Ecto neural progenitor cell (in vitro differentiated cells): ENCODE measurements at regions not wholly inside any gene's neighbourhood (a gene's known extent, or its start where the extent isn't known, plus 50 kb on each side); places are given as distances from the start of the nearest gene placed in this dataset.

Experiments
- DNase-seq: peaks from one replicate; pipeline ENCODE4 v3.0.0-alpha.2; 2018; ENCODE audit warnings: low spot score

DNA sequence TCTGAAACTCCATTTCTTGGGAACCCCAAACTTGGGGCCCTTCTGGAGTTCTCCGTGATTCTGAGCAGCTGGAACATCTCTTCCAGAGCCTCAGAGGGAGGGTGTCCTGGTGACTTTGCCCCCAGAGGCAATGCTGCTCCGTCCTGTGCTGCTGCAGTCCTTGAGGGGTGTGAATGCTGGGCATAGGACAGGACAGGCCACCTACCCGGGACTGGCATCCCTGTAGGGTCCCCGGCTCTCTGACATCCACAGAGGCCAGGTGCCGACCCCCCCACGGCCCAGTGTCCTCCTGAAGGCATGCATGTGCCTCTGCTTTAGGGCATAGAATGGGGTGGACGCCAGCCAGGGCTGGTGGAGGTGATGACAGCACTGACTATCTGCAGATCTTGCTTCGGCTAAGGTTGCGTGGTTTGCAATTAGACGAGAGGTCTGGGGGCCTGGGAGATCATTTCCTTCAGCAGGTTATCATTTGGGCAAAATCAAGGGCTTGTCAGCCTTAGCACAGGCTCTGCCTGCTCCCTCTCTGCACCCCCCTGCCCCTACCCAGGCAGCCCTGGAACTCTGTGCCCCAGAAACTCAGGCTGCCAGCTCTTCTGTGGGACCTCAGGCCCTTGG is 136.9 kb upstream of the GPR26 start:
- DNase-seq: no peak

DNA sequence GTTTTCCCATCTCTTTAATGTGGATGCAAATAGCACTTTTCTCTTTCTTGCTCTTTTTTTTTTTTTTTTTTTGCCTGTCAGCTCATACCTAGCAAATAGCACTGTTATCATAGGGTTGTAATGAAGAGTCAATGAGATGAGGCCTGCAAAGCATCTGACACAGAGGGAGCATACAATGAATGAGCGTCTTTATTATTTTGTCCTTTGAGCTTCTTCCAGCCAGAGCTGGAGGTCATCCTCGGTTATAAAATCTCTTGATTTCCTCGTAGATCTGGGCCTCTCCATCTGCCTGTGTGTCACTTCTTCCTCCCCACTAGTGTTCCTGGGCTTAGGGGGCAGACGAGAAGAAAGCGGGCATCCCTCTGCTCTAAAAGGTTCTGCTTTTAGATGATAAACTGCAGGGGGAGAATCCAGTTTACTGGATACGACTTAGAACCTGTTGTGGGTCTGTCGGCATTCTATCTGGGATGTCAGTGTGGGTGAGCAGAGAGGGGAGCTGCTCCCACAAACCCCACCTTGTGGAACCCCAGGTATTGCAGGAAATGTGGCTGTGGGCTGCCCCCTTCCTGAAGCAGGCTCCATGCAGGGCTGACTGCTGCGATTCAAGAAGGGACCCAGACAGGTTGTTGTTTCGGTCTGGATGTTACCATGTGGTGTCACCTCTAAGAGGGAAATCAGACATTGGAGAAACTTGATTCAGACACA is 135.8 kb upstream of the GPR26 start:
- DNase-seq: no peak

DNA sequence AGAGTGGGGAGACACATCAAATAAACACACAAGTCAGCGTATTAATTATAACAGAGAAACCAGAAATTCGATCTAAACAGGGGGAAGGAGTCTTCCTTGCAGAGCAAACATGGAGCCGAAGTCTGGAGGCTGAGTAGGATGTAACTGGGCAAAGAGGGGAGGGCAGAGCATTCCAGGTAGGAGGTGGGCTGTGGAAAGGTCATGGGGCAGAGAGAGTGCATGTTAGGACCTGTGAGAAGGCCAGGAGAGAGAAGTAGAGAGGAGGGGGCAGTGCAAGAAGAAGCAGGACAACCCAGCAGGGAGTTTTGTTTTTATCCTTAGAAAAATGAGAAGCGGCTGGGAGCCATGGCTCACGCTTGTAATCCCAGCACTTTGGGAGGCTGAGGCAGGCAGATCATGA is 130.8 kb upstream of the GPR26 start:
- no peak for DNase-seq

DNA sequence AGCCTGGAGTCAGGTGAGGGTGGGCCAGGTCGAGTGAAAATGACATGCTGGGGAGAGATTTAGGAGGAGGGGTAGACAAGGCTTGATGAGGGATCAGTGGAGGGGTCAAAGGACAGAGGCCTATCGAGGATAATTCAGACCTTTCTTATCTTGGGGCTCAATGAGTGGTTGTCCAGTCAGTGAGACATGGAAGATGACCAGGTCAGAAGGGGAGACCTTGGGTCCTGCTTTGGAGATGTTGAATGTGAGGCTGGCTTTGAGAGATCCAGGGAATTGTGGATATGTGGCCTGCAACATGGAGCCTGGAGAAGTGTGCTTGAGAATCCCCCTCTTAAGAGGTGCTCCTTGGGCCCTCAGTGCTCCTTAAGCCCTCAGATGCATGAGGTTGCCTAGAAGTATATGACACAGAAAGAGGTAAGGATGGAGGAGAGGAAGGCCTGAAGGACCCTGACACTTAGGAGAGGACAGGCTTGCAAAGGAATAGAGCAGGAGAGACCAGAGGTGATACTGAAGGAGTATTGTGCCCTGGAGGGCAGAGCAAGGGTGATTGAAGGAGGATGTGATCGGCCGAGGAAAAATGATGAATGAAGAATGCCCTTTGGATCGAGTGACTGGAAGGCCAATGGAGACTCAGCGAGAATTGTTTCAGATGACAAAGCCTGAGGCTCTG is 129.8 kb upstream of the GPR26 start:
- DNase-seq: no peak

DNA sequence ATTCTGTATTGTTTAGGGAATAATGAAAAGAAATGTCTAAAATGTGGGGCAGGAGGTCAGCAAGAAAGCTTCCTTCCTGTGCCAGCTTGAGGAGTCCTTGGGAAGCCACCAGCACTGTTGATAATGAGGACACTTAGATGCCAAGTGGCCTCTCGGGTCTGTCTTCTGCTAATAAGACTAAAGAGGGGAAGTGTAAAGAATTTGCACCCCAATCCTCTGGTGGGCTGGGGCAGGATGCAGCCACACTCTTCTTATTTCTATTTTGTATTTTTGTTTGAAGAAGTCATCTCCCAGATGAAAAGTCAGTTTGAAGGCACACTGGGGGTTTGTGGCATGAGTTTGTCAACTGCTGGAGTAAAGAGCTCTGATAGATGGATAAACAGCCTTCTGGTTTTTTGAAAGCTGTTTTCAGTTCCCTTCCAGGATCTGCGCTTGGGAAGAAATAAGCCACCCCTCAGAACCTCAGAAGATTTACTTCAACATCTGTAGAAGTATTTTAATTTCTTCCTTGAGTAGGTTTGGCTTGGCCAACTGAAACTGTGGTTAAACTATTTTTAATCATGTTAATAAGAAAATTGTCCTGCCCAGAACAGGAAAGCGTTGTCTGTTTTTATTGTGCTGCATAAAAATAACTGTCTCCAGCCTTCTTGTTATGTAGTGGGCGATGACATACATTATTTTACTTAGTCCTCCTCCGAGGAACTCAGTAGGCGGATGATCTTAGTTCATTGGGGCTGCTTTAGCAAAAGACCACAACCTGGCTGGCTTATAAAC is 128.8 kb upstream of the GPR26 start:
- no peak for DNase-seq

DNA sequence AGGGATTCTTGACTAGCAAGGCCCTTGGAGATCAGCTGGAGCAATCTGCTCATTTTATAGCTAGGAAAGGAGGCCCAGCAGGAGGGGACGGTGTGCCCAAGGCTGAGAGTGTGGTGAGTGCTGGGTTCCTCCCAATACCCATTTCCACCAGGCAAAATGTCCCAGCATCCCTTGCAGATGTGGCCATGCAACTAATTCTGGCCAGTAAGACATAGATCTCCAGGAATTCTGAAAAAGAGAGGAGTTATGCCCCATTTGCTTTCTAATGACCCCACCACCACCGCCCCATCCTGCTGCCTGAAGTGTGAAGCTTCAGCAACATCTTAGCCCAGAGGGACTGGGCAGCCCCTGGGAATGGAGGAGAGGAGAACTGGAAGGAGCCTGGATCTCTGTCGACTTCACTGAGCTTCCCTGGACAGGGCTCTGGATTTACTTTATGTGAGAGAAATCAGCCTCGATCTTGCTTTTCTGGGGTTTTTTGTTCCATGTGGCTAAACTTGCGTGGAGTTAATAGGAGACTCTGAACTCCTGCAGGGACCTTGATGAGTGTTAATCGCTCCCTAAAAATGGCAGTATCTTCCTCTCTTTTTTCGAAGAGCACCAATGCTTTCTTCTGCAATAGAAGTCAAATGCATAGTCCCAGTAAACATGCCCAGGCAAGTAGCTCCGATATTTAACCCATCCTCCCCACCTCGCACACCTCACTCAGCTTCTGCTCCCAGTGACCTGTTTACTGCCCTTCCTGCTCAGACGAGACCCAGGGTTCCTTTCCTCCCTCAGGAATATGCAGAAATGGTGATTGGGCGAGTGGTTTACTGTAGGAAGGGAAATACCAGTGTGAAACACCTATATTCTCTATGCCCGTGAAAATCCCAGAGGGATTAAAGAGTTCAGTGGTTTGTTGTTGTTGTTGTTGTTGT is 127.5 kb upstream of the GPR26 start:
- DNase-seq: no peak

DNA sequence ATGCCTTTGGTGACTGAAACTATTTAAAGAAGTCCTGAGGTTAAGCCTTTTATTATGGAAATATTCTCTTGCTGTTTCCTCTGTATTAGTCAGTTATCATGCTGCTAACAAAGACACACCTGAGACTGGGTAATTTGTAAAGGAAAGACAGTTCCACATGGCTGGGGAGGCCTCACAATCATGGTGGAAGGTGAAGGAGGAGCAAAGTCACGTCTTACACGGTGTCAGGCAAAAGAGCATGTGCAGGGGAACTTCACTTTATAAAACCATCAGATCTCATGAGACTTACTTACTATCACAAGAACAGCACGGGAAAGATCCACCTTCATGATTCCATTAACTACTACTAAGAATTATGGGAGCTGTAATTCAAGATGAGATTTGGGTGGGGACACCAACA is 121.2 kb upstream of the GPR26 start:
- no peak for DNase-seq

DNA sequence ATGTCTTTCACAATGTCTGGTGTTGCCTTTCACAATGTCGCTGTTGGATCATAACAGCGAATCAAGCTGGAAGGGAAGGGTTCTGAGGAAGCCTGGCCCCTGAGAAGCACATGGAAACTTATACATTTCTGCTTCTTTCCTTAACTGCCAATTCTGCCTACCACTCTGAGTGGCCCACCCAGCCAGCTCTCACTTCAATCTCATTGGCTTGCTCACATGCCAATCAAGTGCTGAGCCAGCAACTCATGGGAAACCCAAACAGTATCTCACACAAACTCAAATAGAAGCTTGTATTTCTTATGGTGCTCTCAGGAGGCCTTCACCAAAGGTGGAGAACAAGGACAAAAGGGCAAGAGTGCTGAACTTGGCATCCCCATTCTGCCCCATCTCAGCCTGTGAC is 117.4 kb upstream of the GPR26 start:
- no peak for DNase-seq

DNA sequence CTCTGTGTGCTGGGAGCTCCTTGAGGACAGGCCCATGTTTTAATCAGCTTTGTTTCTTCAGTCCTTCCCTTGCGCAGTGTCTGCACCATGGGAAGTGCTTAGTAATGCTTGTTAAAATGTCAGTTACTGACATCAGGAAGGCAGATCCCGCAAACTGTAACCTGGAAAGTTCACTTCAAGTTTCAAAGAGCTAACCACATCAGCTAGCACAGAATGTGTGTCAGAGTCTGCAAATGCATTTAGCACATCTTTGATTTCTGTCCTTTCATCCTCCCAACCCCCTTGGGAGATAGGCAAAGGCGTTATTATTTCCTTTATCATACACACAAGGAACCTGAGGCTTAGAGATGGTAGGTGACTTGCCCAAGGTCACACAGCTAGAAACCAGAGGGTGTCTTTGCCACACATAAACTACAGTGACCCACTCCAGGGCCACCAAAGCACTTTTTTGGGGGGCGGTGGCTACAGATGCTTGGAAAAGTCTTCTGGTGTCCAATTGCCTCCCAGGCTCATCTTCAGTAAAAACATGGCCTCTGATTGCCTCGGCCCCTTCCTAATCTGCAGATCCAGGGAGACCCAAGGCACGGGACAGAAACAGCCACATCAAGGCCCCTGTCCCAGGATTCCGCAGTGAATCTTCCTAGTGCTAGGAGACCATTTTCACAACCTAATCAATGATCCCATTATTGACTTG is 116.2 kb upstream of the GPR26 start:
- DNase-seq: no peak

DNA sequence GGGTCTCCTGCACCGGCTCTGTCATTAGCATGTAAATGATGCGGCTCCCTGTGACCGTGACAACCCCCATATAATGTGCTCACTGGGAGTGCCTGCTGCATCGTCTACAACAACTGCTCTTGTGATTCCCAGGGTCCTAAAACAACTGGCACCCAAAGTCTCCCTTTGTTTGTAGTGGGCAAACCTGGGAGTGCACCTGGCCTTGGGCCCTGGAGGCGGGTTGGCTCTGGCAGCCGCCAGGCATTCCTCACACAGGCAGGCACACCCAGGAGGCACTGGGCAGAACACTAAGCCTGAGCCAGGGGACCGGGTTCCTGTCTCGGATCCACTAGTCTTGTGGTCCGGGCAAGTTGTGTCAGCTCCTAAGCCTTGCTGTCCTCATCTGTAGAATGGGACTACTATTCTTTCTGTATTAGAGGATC is 115.5 kb upstream of the GPR26 start:
- no peak for DNase-seq

DNA sequence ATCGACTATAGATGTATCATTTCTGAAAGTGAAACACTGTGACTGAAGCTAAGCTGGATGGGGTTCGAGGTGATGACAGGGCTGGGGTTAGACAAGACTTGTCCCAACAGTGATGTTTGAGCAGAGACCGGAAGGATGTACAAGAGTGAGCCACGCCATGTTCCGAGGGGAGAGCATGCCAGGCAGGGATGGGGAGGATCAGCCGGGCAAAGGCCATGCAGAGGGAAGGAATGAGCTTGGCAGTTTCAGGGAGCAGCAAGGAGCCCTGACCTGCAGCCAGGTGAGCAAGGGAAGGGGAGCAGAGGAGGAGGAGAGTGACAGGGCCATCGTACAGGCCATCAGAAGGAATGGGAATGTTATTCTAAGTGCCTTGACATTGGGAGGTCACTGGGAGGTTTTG is 114.9 kb upstream of the GPR26 start:
- DNase-seq: no peak

DNA sequence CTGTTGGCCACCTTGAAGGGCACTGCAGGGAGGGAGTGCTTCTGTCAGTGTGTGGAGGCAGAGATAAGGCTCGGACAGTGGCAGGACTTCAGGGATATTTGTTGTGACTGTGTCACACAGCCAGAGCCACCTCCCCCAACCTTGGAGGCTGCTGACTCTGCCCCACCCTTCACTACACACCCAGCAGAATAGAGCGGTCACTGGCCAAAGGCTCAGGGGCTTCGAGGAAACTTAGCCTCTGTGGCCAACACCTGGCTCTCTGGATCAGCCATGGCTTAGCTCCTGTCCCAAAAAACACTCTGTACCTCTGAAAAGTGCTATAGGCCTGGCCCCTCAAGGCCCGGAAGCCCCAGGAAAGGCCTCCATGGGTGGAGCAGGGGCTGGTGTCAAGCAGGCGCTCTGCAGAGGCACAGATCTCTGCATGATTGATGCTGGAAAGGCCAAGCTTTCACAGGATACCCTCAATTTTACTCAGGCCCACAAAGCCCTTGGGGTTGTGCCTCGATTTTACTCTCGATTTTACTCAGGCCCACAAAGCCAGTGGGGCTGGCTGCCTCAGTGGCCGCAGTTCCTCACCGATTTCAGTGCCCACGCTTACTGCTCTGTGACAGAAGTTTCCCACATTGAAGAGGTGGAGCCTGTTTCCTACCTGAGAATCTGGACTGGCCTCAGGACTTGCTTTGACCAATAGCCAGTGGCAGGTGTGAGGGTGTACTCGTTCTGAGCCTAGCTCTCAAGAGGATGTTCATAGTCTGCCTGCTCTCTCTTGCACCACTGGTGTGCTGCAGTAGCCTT is 113.2 kb upstream of the GPR26 start:
- no peak for DNase-seq

DNA sequence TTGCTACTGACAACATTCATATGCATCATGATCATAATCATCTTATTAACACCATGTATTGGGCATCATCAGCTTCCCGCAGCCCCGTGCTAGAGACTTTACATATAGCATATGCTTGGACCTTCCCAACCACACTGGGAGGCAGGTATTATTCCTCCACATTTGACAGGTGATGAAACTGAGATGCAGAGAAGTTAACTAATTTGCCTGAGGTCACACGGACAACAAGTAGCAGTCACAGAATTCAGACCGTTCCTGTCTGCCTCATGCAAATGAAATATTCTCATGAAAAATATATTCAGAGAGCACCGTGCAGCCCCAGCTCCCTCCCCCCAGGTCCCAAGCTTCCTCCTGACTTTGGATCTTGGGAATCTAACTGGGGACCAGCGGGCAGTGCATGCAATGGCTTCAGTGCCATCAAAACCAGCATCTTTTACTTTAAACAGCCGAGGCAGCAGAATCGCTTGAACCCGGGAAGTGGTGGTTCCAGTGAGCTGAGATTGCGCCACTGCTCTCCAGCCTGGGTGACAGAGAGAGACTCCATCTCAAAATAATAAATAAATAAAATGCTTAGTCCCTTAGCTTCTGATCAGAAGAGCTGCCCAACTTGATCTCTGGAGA is 112.2 kb upstream of the GPR26 start:
- DNase-seq: no peak

DNA sequence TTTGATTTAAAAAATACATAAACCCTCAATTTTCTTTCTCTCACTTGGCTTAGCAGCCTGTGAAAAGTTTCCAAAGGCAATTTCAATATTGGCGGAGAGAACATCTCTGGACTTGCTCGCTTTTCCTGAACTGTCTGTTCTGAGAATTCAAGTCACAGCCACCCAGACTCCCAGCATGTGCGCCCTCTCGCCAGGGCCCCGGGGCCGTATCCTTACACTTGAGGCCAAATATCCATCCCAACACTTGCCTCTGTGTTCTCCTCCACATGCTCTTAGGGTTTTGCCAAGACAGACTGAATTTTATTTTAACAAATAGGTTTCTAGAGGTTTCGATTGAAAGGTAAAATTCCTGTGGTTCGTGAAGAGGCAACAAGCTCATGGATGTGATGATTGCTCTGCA is 111.5 kb upstream of the GPR26 start:
- DNase-seq: no peak

DNA sequence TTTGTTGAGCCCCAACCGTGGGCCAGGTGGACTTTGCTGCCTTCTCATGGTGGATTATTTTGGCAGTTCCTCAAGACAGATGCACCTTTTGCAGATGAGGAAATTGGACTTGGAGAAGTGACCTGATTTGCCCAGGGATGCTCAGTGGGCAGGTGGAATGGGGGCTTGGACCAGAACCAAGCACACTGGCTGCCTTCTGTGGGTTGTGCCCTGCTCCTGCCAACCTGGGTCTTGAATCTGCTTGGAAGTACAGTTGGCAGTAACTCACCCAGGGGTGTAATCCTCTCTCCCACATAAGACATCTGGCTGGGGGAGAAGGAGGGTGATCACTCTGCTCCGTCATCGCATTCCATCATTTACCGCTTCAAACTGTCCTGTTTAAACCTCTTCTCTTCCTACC is 110.5 kb upstream of the GPR26 start:
- no peak for DNase-seq

DNA sequence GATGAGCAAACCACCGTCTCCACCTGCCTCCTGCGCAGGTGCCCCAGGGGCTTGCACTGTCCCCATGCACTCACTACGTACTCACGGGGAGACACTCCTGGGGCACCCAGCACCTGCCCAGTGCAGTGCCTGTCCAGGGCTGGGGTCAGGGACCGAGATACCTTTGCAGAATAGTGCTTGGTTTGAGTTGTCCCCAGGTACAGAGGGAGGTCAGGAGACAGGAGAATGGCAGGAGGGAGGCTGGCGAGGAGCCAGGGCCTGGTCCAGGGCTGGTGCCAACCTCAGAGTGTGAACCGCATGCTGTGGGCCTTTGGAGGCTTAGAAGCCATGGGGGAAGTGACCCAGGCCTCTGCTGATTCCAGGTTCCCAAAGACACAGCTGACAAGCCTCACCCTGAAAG is 110.1 kb upstream of the GPR26 start:
- no peak for DNase-seq

DNA sequence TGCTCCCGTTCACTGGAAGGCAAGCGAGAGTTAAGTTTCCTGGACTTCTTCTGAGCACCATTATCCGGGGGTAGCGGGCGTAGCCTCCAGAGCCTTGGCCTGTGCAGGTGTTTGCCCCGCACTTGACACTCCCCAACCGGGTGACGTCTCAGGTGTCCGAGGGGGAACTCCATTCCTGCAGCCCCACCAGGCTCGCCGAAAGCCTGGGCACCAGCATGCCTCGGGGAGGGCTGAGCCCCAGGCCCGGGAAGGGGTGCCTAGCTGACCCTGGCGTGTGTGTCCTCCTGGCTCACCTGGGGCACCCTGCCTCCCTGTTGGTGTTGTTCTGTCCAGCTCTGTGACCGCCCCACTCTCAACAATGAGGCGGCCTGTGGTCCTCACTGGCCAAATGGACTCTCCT is 109.4 kb upstream of the GPR26 start:
- no peak for DNase-seq

DNA sequence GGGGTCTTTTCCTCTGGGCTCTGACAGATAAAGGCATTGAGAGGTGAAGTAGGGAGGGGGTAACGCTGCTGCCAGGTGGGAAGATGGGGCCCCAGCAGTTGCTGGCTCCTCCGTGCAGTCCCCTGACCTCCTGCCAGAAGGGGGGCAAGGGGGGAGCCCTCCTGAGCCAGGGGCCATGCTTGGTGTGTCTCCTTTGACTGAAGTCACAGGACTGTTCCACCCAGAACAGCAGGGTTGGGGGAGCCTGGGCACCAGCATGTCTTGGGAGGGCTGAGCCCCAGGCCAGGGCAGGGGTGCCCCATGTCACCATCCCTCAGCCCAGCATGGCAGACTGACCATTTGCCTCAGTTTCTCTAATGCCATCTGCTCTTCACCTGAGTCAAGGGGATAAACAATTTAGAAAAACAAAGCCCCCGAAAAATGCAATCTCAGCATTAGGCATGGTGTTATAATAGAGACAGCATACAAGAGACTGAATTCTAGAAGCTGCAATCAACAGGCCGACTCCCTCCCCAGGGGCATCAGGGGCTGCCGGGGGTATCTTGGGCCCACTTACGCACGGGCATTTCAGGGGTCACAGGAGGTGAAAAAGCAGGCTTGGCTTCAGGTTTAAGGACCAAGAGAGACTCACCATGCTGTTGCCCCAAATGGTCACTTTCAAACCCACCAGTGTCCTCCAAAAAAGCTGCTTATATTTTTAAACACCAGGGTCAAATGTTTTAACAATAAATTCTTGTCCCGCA is 108.6 kb upstream of the GPR26 start:
- DNase-seq: no peak

DNA sequence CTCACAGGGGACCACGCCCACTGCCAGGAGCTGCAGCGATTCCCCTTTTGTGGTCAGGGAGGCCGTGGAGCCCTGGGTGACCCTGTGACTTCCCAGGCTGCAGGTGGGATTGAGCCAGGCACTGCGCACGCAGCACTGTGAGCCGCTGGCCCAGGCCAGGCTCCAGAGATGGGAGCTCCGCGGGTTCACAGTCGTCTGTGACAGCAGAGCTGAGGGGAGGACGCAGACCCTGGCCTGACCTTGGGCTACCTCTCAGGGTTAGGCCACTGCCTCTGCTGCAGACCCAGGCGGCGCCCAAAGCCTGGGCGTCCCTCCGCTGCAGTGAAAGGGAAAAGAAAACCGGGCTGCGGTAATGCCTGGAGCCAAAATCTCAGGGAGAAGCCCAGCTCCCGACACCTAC is 107.5 kb upstream of the GPR26 start:
- DNase-seq: no peak
